GM21619 (cell line): ENCODE measurements at regions not wholly inside any gene's neighbourhood (a gene's known extent, or its start where the extent isn't known, plus 50 kb on each side); places are given as distances from the start of the nearest gene placed in this dataset.
"Not testable (repeated sequence)": the region's sequence is repeated elsewhere in the genome, so short reads cannot be mapped to it uniquely, and the experiment has no call there.

ENCODE experiments used
- ATAC-seq: cut with Tn5 transposase; IDR thresholded peaks from one replicate; pipeline ENCODE4 v1.9.1; 2021; ENCODE audit not compliant: unreplicated experiment

DNA sequence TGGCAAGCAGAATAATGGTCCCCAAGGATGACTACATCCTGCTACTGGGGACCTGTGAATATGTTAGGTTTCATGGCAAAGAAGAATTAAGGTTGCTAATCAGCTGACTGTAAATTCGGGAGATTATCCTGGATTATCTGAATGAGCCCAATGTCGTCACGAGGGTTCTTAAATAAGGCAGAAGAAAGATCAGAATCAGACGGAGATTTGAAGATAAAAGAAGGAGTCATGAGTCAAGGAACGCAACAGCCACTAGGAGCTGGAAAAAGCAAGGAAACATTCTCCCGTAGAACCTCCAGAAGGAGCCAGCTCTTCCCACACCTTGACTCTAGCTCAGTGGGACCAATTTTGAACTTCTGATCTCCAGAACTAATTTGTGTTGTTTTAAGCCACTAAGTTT, 82.9 kb upstream of the APBB1IP start:
- no peak for ATAC-seq

DNA sequence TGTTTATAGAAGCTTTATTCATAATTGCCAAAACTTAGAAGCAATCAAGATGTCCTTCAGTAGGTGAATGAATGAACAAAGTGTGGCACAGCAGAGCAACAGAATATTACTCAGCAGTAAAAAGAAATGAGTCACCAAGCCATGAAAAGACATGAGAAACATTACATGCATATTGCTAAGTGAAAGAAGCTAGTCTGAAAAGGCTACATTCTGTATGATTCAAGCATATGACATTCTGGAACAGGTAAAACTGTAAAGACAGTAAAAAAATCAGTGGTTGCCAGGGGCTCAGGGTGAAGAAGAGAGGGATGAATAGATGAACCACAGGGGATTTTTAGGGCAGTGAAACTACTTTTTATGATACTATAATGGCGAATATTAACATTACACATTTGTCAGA, 80.9 kb upstream of the APBB1IP start:
- ATAC-seq, result peak; percentile 76

DNA sequence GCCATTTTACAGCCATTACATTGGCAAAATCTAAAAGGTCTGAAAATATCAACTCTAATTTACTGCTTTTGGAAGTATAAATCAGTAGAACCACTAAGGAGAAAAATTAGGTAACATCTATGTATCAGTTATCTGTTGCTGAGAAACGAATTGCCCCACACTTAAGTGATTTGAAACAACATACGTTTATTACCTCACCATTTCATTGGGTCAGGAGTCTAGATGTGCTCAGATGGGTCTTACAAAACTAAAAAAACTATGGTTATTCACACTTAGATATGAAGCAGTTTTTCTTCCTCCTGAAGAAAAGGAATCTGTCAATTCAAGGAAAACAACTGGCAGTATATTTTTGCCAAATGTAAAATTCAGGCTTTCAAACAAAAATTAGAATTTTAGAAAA, 80.1 kb upstream of the APBB1IP start:
- ATAC-seq, result no peak

DNA sequence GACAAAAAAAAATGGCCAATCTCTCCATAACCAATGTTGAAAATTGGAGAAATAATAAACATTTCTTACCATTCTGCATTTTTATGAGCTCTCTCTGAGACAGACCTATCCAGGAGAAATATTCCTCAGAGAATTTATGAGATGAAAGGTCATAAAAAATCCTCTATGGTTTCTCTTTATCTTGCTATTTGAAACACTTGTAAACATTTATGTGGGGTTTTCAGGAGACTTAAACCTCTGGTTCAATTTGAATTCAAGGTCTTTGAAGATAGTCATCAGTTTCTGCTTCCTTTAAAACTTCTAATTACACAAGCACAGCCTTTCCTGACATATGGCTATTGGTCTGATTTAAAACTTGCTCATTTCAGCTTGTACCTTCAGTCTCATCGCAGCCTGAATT, 78.5 kb upstream of the APBB1IP start:
- no peak for ATAC-seq

DNA sequence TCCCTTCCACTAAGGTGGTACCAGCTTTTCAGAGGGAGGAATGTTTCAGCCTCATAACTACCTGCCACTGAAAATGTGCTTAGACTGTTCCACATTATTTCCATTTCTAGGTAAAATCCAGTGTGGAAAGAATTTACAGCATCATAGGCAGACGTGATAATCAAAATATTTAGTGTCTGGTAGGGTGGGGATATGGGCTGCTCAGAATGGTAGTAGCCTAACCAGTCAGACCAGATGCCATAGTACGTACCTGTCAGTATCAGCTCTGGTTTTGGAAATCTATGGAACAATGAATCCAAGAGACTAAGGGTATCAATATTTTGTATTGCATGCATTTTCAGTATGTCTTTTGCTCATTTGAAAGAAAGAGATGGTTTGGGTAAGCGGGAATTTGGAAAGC, 76.8 kb upstream of the APBB1IP start:
- ATAC-seq, result no peak

DNA sequence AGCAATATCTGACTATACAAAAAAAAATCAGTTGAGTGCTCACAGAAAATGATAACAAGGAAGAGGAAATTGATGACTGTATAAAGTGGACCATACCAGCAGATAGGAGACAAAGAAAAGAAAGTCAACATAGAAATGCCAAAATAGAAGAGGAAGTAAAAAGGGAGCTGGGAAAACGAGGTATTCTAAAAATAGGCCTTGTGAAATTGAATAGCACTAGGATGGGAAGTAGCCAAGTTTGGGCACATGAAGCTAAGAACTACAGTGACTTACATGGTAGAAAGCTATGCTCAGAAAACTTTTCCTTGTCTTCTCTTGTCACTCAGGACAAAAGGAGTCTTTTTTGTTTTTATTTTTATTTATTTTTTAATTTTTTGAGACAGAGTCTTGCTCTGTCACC, 76.2 kb upstream of the APBB1IP start:
- ATAC-seq, result no peak

DNA sequence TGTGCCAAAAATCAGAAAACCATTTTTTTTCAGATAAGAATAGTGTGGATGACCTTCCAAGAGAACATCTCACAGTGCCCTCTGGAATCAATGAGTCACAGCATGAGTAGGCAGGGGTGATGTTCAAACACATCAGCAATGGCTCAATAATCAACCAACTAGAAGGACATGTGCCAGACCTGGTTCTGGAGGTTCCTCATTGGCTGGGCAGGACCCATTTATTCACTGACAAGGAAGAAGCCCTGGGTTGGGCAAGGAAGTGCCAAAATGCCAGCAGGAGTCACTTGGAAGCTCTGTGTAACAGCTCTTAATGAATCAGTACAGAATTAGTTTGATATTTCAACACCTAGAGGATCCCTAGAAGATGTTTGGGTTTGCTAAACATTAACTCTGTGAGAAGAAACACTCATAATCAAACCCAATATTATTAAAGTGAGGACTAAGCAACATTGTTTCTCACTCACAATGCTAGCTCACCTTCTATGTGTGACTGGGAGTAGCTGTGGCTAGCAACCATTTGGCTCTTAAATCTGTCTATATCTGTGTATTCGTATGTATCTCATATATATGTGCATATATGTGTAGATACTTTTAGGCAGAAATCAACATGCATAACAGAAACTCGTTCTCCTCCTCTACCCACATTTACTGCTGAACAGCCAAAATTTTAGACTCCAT, 72.3 kb upstream of the APBB1IP start:
- ATAC-seq, result no peak

DNA sequence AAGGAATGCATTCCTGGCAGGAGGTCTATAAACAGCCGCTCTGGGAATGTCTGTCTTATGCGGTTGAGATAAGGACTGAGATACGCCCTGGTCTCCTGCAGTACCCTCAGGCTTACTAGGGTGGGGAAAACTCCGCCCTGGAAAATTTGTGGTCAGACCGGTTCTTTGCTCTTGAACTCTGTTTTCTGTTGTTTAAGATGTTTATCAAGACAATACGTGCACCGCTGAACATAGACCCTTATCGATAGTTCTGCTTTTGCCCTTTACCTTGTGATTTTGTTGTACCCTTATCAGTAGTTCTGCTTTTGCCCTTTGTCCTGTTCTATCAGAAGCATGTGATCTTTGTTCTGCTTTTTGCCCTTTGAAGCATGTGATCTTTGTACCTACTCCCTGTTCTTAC, 71.1 kb upstream of the APBB1IP start:
- not testable (repeated sequence) for ATAC-seq

DNA sequence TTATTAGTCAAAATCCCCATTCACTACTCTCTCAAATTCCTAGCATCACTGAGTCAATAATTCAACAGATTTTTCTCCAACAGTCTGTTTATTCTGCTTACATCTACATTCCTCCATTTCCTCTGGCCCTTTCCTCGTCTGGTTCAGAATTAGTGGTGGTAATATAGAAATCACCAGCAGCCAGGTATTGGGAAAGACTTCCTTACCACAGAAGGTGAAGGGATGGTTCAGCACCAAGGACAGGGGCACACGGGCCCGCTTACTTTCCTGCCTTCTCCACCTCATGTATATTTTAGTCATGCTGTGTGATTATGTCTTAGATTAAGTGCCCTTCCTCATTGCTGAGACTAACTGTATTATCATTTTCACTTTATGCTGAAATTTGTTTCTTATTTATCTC, 70.4 kb upstream of the APBB1IP start:
- ATAC-seq, result no peak

DNA sequence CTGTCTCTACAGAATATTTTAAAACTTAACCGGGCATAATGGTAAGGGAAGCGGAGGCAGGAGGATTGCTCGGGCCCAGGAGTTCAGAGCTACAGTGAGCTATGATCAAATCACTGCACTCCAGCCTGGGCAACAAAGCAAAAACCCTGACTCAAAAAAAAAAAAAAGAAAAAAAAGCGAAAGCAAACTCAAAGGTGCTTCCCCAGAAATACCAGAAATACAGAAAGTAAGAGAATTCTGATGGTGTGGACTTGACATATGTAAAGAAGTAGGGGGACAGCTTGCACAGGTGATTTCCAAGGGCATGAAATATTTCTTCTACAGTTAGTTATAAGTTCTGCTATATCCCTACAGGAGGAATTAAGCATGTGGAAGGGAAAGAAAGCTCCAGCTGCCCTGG, 69.7 kb upstream of the APBB1IP start:
- peak; percentile 48 for ATAC-seq

DNA sequence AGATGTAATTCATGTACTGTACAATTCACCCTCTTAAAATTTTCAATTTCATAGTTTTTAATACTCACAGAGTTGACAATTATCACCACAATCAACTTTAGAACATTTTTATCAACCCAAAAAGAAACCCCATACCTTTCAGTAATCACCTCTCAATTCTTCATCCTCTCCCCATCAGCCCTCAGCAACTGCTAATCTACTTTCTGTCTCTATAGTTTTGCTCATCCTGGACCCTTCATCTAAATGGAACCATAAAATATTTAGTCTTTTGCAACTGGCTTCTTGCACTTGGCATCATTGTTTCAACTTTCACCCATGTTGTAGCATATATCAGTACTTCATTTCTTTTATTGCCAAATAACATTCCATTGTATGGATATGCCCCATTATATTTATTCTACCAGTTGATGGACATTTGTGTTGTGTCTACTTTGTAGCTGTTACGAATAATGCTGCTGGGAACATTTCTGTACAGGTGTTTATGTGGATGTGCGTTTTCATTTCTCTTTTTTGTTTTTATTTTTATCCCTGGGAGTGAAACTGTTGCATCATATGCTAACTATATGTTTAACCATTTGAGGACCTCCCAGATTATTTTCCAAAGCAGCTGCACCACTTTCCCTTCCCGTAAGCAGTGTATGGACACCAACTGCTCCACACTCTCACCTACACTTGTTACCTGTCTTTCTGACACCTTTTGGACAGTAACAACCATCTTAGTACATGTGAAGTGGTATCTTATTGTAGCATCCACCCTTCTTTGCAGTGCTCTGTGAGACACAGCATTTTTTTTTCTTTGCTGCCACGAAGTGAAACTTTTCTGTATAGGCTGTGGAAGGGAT, 65.4 kb upstream of the APBB1IP start:
- ATAC-seq, result peak; percentile 68

DNA sequence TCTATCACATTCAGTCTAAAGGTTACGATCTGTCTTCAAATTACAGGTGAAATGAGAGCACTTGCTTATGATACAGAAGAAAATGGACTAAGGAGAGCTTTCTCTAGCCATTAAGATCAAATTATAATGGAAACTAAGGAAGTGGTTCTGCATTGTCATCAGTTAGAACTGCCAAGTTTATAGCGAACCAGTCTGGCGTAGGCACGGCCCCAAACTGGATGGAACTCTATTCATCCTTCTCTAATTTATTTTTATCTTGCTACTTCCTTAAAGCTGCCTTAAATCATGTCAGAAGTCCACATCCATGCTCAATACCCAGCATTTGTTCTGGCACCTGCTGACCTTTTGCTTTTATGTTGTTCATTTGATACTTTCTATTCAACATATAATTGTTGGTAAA, 63.7 kb upstream of the APBB1IP start:
- ATAC-seq, result no peak

DNA sequence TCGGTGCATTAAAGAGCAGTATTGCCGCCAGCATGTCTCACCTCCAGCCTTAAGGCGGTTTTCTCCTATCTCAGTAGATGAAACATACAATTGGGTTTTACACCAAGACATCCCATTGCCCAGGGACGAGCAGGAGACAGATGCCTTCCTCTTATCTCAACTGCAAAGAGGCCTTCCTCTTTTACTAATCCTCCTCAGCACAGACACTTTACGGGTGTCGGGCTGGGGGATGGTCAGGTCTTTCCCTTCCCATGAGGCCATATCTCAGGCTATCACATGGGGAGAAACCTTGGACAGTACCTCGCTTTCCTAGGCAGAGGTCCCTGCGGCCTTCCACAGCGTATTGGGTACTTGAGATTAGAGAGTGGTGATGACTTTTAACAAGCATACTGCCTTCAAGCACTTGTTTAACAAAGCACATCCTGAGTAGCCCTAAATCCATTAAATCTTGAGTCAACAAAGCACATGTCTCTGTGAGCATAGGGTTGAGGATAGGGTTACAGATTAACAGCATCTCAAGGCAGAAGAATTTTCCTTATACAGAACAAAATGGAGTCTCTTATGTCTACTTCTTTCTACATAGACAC, 60.8 kb upstream of the APBB1IP start:
- ATAC-seq, result not testable (repeated sequence)

DNA sequence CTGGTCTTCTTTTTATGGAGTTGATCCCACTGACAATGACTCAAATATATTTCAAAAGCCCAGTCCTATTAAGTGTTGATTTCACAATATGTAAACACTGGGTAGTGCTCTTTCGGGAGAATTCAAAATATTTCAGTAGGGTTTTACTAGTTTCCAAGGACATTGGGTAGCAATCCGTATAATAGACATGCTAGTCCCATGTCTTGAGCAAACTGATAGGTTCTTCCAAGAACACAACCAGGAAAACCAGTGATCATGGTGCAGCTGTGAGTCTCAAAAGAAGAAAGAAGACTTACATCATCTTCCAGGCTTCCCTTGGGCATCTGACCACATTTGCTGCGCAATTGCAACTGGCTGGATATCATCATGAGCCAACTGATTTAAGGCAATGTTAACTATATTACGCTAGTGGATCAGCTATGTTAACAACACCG, 59.3 kb upstream of the APBB1IP start:
- ATAC-seq, result no peak

DNA sequence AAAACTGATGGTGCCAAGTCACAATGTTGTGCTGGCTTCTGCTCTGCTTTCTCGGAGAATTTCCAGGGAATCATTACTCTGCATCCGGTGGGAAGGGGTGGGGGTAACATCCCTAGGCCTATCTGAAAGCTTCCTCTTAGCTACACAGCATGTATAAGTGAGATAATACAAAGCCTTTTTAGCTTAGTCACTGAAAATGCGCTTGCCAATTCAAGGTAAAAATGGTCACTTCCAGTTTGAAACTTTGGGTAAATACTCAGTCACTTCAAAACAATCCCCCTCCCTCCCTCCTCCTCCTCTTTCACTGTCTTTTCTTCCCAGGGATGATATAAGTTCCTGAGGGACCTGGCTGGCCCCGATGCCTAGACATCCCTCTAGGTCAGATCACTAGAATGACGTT, 57.3 kb upstream of the APBB1IP start:
- no peak for ATAC-seq

DNA sequence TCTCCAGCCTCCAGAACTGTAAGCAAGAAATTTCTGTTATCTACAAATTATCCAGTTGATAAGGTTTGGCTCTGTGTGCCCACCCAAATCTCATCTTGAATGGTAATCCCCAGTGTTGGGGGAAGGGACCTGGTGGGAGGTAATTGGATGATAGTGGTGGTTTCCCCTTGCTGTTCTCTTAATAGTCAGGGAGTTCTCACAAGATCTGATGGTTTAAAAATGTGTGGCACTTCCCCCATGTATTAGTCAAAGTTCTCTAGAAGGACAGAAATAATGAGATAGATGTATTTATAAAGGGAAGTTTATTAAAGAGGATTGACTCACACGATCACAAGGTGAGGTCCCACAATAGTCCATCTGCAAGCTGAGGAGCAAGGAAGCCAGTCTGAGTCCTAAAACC, 56.2 kb upstream of the APBB1IP start:
- no peak for ATAC-seq

DNA sequence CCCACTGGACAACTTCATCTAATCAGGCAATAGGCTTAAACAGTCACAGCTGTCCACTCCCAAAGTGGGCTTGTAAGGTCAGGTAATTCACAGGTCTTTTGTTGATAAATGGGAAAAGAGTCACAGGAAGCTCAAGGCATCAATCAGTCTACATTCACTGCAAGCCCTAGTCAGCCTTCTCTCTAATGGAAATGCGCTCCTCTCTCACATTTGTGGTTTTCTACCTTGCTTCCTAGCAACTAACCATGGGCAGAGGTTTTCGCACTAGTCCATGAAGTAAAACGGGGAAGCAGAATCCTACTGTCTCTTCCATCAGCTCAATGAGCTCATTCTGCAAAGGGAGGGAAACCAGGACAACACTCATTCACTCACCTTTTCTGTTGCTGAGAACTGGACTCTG, 53.5 kb upstream of the APBB1IP start:
- no peak for ATAC-seq

DNA sequence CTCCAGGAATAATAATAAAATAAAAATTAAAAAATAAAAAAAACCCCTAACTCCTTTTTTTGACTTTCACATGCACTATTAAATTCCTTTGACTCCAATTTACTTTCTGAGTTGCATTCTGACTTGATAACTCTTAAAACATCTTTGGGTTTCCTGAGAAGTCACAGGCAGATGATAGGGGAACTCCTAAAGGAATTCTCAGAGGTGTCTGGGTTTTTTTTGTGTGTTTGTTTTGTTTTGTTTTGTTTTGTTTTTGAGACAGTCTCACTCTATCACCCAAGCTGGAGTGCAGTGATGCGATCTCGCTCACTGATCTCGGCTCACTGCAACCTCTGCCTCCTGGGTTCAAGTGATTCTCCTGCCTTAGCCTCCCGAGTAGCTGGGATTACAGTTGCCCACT, 52.7 kb upstream of the APBB1IP start:
- ATAC-seq, result no peak

DNA sequence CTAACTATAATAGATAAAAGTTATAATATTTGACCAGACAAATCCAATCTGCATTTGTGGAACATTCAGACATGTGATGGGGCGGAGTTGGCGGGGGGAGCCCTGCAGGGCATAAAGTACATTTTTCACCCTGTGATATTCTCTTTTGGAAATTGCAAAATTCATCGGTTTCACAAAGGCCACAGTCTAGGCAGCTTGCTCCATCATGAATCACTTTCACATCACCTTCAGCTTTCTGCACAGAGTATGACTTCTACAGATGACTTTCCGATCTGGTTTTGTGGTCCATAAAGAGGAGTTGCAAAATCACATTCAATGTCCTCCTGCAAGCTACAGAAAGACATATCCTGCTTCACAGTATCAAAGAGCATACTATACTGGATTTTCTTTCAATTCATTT, 51.4 kb upstream of the APBB1IP start:
- peak; percentile 46 for ATAC-seq
